Neuronal stem cell (in vitro differentiated cells): ENCODE measurements at regions not wholly inside any gene's neighbourhood (a gene's known extent, or its start where the extent isn't known, plus 50 kb on each side); places are given as distances from the start of the nearest gene placed in this dataset.

Source experiments
- DNase-seq: peaks from one replicate; pipeline ENCODE4 v3.0.0-alpha.2; 2013; ENCODE audit warnings: low spot score
- H2AFZ ChIP-seq: one replicate; pipeline ENCODE4 v1.6.1; 2013; ENCODE audit warnings: mild to moderate bottlenecking, low read length, inconsistent platforms
- H2AK5ac ChIP-seq: 2 replicates; pipeline ENCODE4 v1.6.1; 2013; ENCODE audit warnings: low read depth, mild to moderate bottlenecking, inconsistent platforms, low read length, moderate library complexity, mixed read lengths
- H2BK120ac ChIP-seq: 2 replicates; pipeline ENCODE4 v1.6.1; 2013; ENCODE audit warnings: low read depth, mild to moderate bottlenecking, inconsistent platforms, low read length, moderate library complexity, mixed read lengths
- H2BK12ac ChIP-seq: one replicate; pipeline ENCODE4 v1.6.1; 2013; ENCODE audit warnings: low read length, inconsistent platforms
- H2BK15ac ChIP-seq: 2 replicates; pipeline ENCODE4 v1.6.1; 2013; ENCODE audit warnings: mild to moderate bottlenecking, low read length, inconsistent platforms, mixed read lengths
- H2BK5ac ChIP-seq: one replicate; pipeline ENCODE4 v1.6.1; 2013; ENCODE audit warnings: inconsistent platforms, mild to moderate bottlenecking, low read length, moderate library complexity
- H3K14ac ChIP-seq: one replicate; pipeline ENCODE4 v1.6.1; 2013; ENCODE audit warnings: low read length, inconsistent platforms
- H3K18ac ChIP-seq: 2 replicates; pipeline ENCODE4 v1.6.1; 2013; ENCODE audit warnings: low read length, inconsistent platforms
- H3K23ac ChIP-seq: 2 replicates; pipeline ENCODE4 v1.6.1; 2013; ENCODE audit warnings: low read depth, mild to moderate bottlenecking, mixed read lengths, low read length, inconsistent platforms; ENCODE audit not compliant: poor library complexity
- H3K27ac ChIP-seq: replicated peaks from 3 replicates; pipeline ENCODE4 v1.5.1; 2013; ENCODE audit warnings: low read length, inconsistent platforms
- H3K27me3 ChIP-seq, 3 experiments: 2 replicates each; pipeline ENCODE4 v1.6.1; 2013; ENCODE audit warnings: low read length in 3 of 3, mild to moderate bottlenecking in 2 of 3, inconsistent platforms in 1 of 3, low read depth in 1 of 3, mixed read lengths in 1 of 3, moderate library complexity in 1 of 3; ENCODE audit not compliant: control insufficient read depth in 3 of 3, insufficient read depth in 3 of 3
- H3K36me3 ChIP-seq, 2 donors: replicated peaks in 1 of 2; 2 replicates each; pipeline ENCODE4 v1.6.1; 2013; ENCODE audit warnings: low read length in 2 of 2; ENCODE audit not compliant: control insufficient read depth in 2 of 2, insufficient read depth in 2 of 2
- H3K4ac ChIP-seq: 2 replicates; pipeline ENCODE4 v1.6.1; 2013; ENCODE audit warnings: inconsistent platforms, mild to moderate bottlenecking, low read length, moderate library complexity
- H3K4me1 ChIP-seq, 2 donors: 1 replicate in 1 of 2; 2 replicates in 1 of 2; pipeline ENCODE4 v1.6.1; 2013; ENCODE audit warnings: low read length in 2 of 2, low read depth in 1 of 2; ENCODE audit not compliant: control insufficient read depth in 2 of 2, insufficient read depth in 1 of 2
- H3K4me2 ChIP-seq: one replicate; pipeline ENCODE4 v1.6.1; 2013; ENCODE audit warnings: mild to moderate bottlenecking, low read length, inconsistent platforms; ENCODE audit not compliant: insufficient read depth, poor library complexity, severe bottlenecking
- H3K4me3 ChIP-seq, 2 donors: 2 replicates each; pipeline ENCODE4 v1.5.1; 2013; ENCODE audit warnings: low read length in 2 of 2, mild to moderate bottlenecking in 2 of 2, inconsistent platforms in 1 of 2, moderate library complexity in 1 of 2
- H3K79me1 ChIP-seq: one replicate; pipeline ENCODE4 v1.6.1; 2013; ENCODE audit warnings: low read depth, mild to moderate bottlenecking, inconsistent platforms, low read length, moderate library complexity
- H3K9ac ChIP-seq: one replicate; pipeline ENCODE4 v1.6.1; 2013; ENCODE audit warnings: mild to moderate bottlenecking, low read depth, low read length, inconsistent platforms; ENCODE audit not compliant: poor library complexity
- H3K9me3 ChIP-seq, 2 donors: replicated peaks in 1 of 2; 2 replicates each; pipeline versions ENCODE3 to v1.6.1; 2013; ENCODE audit warnings: low read length in 2 of 2, mild to moderate bottlenecking in 2 of 2, inconsistent platforms in 1 of 2, low read depth in 1 of 2, mixed read lengths in 1 of 2, moderate library complexity in 1 of 2; ENCODE audit not compliant: control insufficient read depth in 2 of 2, insufficient read depth in 1 of 2
- H4K8ac ChIP-seq: one replicate; pipeline ENCODE4 v1.6.1; 2013; ENCODE audit warnings: low read depth, mild to moderate bottlenecking, inconsistent platforms, low read length, moderate library complexity
- H4K91ac ChIP-seq: one replicate; pipeline ENCODE4 v1.6.1; 2013; ENCODE audit warnings: low read length, low read depth, mild to moderate bottlenecking, inconsistent platforms; ENCODE audit not compliant: poor library complexity
- WGBS, 2 donors: extraction: QIAGEN DNeasy Blood & Tissue Kit; methylation state at CpG; one replicate each; pipeline ENCODE4 v1.1.7; 2013; ENCODE audit warnings: missing lambda C conversion rate in 2 of 2, mixed read lengths in 1 of 2; ENCODE audit not compliant: insufficient read length in 2 of 2, insufficient replicate concordance in 1 of 2; ENCODE audit errors: extremely low coverage in 2 of 2; 5-methylcytosine and 5-hydroxymethylcytosine counted together

DNA sequence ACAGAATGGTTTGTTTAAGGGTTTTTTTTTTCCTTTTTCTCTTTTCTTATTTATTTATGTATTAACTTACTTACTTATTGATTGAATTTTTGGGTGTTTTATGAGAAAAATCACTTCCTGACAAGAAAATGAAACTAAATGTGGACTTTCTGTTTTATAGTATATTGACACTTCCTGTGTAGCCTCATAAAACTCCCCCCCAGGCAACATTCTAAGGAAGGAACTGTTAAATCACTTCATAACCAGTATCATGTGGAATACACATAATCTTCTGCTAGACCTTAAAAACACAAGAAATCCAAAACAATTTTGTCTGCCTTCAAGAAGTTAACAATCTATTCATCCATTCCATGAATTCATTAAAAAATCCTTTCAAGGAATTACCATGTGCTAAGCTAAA, 164.1 kb upstream of the TOM1L1 start:
- H2AK5ac ChIP-seq = no peak overlapping the region
- no peaks in the 10 kb centered on the region for H3K79me1 ChIP-seq
- H3K14ac ChIP-seq = no peak overlapping the region
- no peak overlapping the region for H4K91ac ChIP-seq
- H2BK5ac ChIP-seq = no peak overlapping the region
- no peaks in the 10 kb centered on the region for H3K9me3 ChIP-seq
- no peaks in the 10 kb centered on the region for H3K36me3 ChIP-seq
- H2AFZ ChIP-seq = no peak overlapping the region
- DNase-seq = no peak
- no peak overlapping the region for H3K4me3 ChIP-seq
- H3K23ac ChIP-seq = no peak overlapping the region
- H3K4ac ChIP-seq = no peak overlapping the region
- no peak overlapping the region for H3K9ac ChIP-seq
- H3K4me1 ChIP-seq = no peaks in the 10 kb centered on the region
- H3K4me2 ChIP-seq = no peak overlapping the region
- no peak overlapping the region for H4K8ac ChIP-seq
- H2BK15ac ChIP-seq = no peak overlapping the region
- no peak overlapping the region for H3K18ac ChIP-seq
- no peak overlapping the region for H2BK120ac ChIP-seq
- H3K27ac ChIP-seq = no peak overlapping the region
- H3K27me3 ChIP-seq = no peaks in the 10 kb centered on the region
- H2BK12ac ChIP-seq = no peak overlapping the region

DNA sequence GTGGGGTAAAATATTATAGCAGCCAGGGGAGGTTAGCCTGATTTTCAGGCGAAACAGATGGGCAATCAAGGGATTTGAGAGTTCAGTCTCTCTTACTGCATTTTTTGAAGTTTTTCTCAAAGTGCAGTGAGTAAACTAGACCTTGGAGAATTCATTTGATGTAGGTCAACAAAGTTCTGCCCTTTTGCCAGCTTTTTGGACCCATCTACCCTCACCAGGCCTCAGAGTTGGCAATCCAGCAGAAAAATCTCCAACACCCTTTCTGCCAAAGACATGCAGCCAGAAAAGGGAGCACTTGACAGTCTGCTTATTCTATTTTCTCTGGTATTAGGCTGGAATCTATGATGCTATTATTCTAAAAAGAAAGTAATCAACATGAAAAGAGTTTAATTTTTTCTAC, 162.2 kb upstream of the TOM1L1 start:
- H2BK15ac ChIP-seq = no peak overlapping the region
- no peak overlapping the region for H3K27ac ChIP-seq
- WGBS, 2 donors = no CpG with 5 or more reads among the region's 1 CpG
- H3K23ac ChIP-seq = no peak overlapping the region
- H4K91ac ChIP-seq = no peak overlapping the region
- H3K79me1 ChIP-seq = no peaks in the 10 kb centered on the region
- H3K4me3 ChIP-seq = no peak overlapping the region
- H3K27me3 ChIP-seq = no peaks in the 10 kb centered on the region
- H3K4me2 ChIP-seq = no peak overlapping the region
- H4K8ac ChIP-seq = no peak overlapping the region
- H2BK5ac ChIP-seq = no peak overlapping the region
- no peak for DNase-seq
- no peak overlapping the region for H2AFZ ChIP-seq
- H2BK120ac ChIP-seq = no peak overlapping the region
- H3K36me3 ChIP-seq = no peaks in the 10 kb centered on the region
- no peak overlapping the region for H3K14ac ChIP-seq
- no peak overlapping the region for H3K18ac ChIP-seq
- no peak overlapping the region for H3K9ac ChIP-seq
- H2AK5ac ChIP-seq = no peak overlapping the region
- no peak overlapping the region for H3K4ac ChIP-seq
- no peaks in the 10 kb centered on the region for H3K4me1 ChIP-seq
- no peaks in the 10 kb centered on the region for H3K9me3 ChIP-seq
- H2BK12ac ChIP-seq = no peak overlapping the region

DNA sequence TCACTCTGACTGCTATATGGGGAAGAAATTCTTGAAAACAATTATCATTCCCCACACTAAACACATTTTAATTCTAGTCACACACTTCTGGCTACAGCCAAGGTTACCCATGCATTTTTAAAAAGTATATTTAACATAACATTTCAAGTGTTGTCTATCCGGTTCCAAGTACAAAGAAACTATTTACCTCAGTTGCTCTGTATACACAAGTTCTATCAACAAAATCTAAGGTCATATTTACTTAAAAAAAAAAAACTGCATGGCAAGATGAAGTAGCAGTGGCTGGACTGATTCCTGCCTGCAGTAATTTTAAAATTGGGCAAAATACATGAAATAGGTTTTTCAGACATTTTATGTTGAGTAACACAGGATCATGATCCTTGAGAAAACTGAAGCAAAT, 155.9 kb upstream of the TOM1L1 start:
- Histone ChIP-seq H3K23ac (no peak overlapping the region), H3K9me3 (no peaks in the 10 kb centered on the region), H3K4ac (no peak overlapping the region), H2AK5ac (no peak overlapping the region), H3K4me1 (no peaks in the 10 kb centered on the region), H3K79me1 (no peaks in the 10 kb centered on the region), H3K27me3 (no peaks in the 10 kb centered on the region), H3K36me3 (no peaks in the 10 kb centered on the region), H2BK5ac (no peak overlapping the region), H3K9ac (no peak overlapping the region), H4K91ac (no peak overlapping the region), H3K4me3 (no peak overlapping the region), H2BK120ac (no peak overlapping the region), H2AFZ (no peak overlapping the region), H3K27ac (no peak overlapping the region), H2BK12ac (no peak overlapping the region), H4K8ac (no peak overlapping the region), H3K18ac (no peak overlapping the region), H3K14ac (no peak overlapping the region), H2BK15ac (no peak overlapping the region), H3K4me2 (no peak overlapping the region)
- no CpG with 5 or more reads among the region's 1 CpG for WGBS, 2 donors
- DNase-seq = no peak

DNA sequence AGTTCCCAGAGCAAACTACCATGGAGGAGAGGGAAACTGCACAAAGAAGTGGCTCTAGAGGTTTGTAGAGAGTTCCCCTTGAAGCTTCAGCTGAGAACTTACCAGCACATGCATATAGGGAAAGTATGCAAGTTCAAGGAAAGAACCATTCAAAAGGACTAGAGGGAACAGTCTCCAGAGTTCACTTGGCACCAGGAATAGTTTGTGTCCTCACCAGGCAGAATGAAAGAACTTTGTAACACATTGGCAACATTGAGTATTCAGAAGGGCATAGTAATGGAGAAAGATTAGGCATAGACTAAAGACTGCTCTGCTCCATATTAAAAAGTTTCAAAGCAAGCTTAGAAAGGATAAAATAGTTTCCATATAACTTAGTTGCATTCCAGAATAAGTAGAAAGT, 155.4 kb upstream of the TOM1L1 start:
- Histone ChIP-seq H3K9ac (no peak overlapping the region), H3K36me3 (no peaks in the 10 kb centered on the region), H2AK5ac (no peak overlapping the region), H2BK5ac (no peak overlapping the region), H3K4me3 (no peak overlapping the region), H4K91ac (no peak overlapping the region), H3K4me1 (no peaks in the 10 kb centered on the region), H3K4ac (no peak overlapping the region), H3K14ac (no peak overlapping the region), H3K79me1 (no peaks in the 10 kb centered on the region), H3K27ac (no peak overlapping the region), H4K8ac (no peak overlapping the region), H3K9me3 (no peaks in the 10 kb centered on the region), H3K4me2 (no peak overlapping the region), H2BK12ac (no peak overlapping the region), H2BK120ac (no peak overlapping the region), H2AFZ (no peak overlapping the region), H2BK15ac (no peak overlapping the region), H3K27me3 (no peaks in the 10 kb centered on the region), H3K23ac (no peak overlapping the region), H3K18ac (no peak overlapping the region)
- no peak for DNase-seq
